ENCODE measurements at regions not wholly inside any gene's neighbourhood (a gene's known extent, or its start where the extent isn't known, plus 50 kb on each side); places are given as distances from the start of the nearest gene placed in this dataset.

- TF ChIP-seq EZH2 (IDR thresholded peaks at IDR 0.05; ENCODE audit: borderline replicate concordance, insufficient read depth, low read depth, low read length, poor library complexity, severe bottlenecking) (no peak), CTCF (IDR thresholded peaks at IDR 0.05) (no peak)
Measured at GRCh38 chr2:189364607-189365006, 76.7 kb upstream of the WDR75 start.
